MM.1S (cell line): ENCODE measurements at regions not wholly inside any gene's neighbourhood (a gene's known extent, or its start where the extent isn't known, plus 50 kb on each side); places are given as distances from the start of the nearest gene placed in this dataset.
"Not testable (repeated sequence)": the region's sequence is repeated elsewhere in the genome, so short reads cannot be mapped to it uniquely, and the experiment has no call there.

Experiments
- EZH2 ChIP-seq: fragments of 300-600 bp; sonication (generic); optimal IDR thresholded peaks from 2 replicates; pipeline ENCODE3; 2017; ENCODE audit warnings: low read depth, mild to moderate bottlenecking, antibody characterized with exemption, low read length, mixed read lengths
- TF ChIP-seq, protein P1 (sequence below): fragments of 300-600 bp; sonication (generic); IDR thresholded peaks from 2 replicates; pipeline ENCODE4 v1.5.1; 2016; ENCODE audit warnings: antibody characterized with exemption, low read length, mixed read lengths

- TF ChIP-seq, protein P1, sequence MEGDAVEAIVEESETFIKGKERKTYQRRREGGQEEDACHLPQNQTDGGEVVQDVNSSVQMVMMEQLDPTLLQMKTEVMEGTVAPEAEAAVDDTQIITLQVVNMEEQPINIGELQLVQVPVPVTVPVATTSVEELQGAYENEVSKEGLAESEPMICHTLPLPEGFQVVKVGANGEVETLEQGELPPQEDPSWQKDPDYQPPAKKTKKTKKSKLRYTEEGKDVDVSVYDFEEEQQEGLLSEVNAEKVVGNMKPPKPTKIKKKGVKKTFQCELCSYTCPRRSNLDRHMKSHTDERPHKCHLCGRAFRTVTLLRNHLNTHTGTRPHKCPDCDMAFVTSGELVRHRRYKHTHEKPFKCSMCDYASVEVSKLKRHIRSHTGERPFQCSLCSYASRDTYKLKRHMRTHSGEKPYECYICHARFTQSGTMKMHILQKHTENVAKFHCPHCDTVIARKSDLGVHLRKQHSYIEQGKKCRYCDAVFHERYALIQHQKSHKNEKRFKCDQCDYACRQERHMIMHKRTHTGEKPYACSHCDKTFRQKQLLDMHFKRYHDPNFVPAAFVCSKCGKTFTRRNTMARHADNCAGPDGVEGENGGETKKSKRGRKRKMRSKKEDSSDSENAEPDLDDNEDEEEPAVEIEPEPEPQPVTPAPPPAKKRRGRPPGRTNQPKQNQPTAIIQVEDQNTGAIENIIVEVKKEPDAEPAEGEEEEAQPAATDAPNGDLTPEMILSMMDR, result not testable (repeated sequence)
- not testable (repeated sequence) for TF ChIP-seq EZH2
These were observed 197.7 kb upstream of the ZNF322 start for GRCh38 chr6:26857289-26857688.
